HUES64 (cell line): ENCODE measurements at regions not wholly inside any gene's neighbourhood (a gene's known extent, or its start where the extent isn't known, plus 50 kb on each side); places are given as distances from the start of the nearest gene placed in this dataset.
A peak's percentile ranks its signal among the peaks of the same experiment; 100 is the strongest.

Experiments
- H3K27ac ChIP-seq: 2 replicates; pipeline ENCODE4 v1.7.0; 2013; ENCODE audit warnings: low read depth, low read length, inconsistent platforms
- H3K27me3 ChIP-seq: 2 replicates; pipeline ENCODE4 v1.6.1; 2013; ENCODE audit warnings: mild to moderate bottlenecking, low read length; ENCODE audit not compliant: insufficient read depth
- H3K36me3 ChIP-seq: 2 replicates; pipeline ENCODE4 v1.6.1; 2013; ENCODE audit warnings: mild to moderate bottlenecking, low read length; ENCODE audit not compliant: insufficient read depth
- H3K4me1 ChIP-seq: 2 replicates; pipeline ENCODE4 v1.6.1; 2013; ENCODE audit warnings: mild to moderate bottlenecking, low read length, moderate library complexity; ENCODE audit not compliant: insufficient read depth
- H3K4me3 ChIP-seq: 2 replicates; pipeline ENCODE4 v1.5.1; 2013; ENCODE audit warnings: mild to moderate bottlenecking, low read length, moderate library complexity
- H3K9ac ChIP-seq: 2 replicates; pipeline ENCODE4 v1.6.1; 2013; ENCODE audit warnings: mild to moderate bottlenecking, low read depth, low read length
- H3K9me3 ChIP-seq: 2 replicates; pipeline ENCODE4 v1.6.1; 2013; ENCODE audit warnings: low read depth, low read length; ENCODE audit not compliant: insufficient read depth
- WGBS: fragments of 150-250, 120-280 bp; methylation state at CpG from one replicate; pipeline ENCODE4 v1.1.7; 2013; ENCODE audit warnings: missing lambda C conversion rate; 5-methylcytosine and 5-hydroxymethylcytosine counted together

DNA sequence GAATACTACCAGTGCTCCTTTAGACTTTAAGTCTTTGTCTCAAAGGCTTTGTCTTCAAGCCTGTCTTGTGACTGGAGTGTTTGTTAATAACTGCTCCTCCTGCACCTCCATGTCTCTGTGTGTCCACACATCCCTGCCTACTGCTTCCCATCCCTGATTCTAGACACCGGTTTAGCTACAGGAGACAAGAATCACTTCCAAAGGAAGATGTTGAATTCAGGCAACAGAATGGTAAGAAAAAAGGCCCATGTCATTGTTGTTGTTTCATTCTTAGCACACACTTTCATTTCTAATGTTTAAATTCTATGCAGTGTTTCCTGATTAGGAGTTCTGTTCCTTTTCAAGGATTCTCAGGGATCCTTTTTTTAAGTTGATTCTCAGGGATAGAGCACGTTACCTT is 293.6 kb upstream of the STXBP5 start:
- Histone ChIP-seq H3K27me3 (no peaks in the 10 kb centered on the region), H3K4me1 (peaks cover 22% of the 10 kb centered on the region), H3K9ac (no peak overlapping the region), H3K4me3 (no peak overlapping the region), H3K36me3 (no peaks in the 10 kb centered on the region), H3K27ac (no peak overlapping the region), H3K9me3 (no peaks in the 10 kb centered on the region)
- 91% methylated on average over 2 of the region's 2 CpGs for WGBS

DNA sequence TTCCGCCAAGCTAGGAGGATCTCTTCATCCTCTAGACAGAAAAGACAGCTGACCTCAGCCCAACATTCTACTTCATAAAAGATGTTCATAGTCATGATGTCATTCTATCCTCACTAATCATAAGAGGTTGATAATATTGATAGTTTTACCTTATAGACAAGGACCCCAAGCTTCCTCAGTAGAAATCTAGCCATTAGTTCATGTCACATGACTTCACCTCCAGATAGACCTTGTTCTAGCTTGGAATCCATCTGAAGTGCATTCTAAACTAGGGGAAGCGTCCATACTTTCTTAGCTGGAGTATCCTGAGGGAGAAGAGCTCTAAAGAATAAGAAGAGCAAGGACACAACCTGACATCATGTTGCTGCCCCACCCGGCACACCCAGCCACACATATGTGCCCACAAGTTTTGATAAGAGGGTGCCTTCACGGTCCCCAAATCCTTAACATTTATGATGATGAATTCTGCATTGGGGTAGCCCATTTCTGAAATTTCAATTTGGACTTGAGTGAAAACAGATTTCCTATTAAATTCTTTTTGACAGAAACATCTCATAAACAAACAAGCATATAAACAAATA is 292.5 kb upstream of the STXBP5 start:
- H3K4me1 ChIP-seq: peaks cover 22% of the 10 kb centered on the region
- no peak overlapping the region for H3K27ac ChIP-seq
- H3K27me3 ChIP-seq: no peaks in the 10 kb centered on the region
- H3K36me3 ChIP-seq: no peaks in the 10 kb centered on the region
- no peaks in the 10 kb centered on the region for H3K9me3 ChIP-seq
- no peak overlapping the region for H3K9ac ChIP-seq
- 91% methylated on average over 4 of the region's 4 CpGs for WGBS
- no peak overlapping the region for H3K4me3 ChIP-seq

DNA sequence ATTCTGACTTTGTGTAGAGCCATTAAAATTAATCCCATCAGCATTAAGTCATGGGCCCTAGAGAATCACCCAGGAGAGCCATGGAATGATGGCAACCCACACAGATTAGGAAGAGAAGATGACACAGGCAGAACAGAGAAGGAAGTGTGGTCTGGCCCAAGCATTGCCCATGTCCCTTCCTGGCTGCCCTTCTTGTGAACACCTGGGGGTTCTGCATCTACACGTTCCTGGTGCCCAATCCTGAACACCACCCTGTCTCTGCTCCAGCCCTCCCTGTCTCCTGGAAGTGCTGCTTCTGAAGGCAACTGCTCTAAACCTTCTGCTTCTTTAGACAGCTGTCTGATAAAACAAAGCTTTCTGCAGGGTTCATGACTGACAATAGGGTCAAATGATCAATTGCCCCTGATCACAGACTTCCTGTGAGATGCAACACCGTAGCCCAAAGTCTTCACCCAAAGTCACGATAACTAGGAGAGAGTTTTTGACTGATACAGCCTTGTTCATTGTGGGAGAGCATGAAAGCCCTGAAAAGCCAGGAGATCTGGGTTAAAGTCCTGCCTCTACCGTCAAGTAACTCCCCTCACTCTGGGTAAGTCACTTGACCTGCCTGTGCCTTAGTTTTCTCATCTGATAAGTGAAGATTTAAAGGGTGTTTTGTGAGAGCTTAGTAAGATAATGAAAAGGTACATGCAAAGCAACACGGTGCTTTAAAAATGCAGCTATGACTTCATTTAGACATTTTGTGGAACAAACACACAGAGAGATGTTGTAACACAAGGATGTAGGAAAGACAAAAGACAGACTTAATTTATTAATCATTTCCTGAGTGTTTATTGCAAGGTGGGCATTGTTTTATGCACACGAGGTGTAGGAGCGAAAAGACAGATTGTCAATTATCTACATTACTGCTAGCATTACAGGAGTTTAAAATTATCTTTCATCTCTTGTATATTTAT is 291.2 kb upstream of the STXBP5 start:
- WGBS: 93% methylated on average over 7 of the region's 7 CpGs
- H3K27me3 ChIP-seq: no peaks in the 10 kb centered on the region

DNA sequence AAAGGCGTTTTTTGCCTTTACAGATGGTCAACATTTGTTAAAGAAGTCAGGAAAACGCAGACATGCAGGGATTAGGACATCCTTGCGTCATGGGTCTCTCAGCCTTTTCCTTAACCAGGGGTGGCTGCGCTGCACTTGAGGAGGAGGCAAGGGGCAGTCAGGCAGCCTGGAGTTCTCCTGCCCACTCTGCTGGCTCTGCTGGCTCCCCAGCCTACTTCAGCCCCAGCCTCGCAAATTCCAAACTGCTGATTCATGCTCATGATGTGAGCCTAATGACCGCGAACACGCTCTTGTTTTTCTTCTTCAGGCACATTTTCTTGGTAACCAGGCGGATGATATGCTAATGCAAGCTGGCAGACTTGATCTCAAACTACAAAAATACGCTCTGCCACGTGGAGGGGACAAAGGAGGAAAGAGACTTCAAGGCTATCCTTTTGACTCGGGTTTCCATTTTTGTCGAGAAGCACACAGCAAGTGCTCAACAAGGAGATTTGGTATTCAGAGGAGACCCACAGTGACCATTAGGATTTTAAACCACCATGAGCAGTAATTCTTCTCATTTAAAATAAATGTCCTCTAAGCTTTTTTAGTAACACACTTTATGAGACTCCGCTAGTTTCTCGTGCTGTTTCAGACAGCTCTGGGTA is 290.3 kb upstream of the STXBP5 start:
- WGBS: 44% methylated on average over 15 of the region's 15 CpGs
- Histone ChIP-seq H3K27me3 (no peaks in the 10 kb centered on the region), H3K4me3 (no peak overlapping the region), H3K9me3 (no peaks in the 10 kb centered on the region), H3K9ac (peak overlapping the region; percentile 5; the same call in 1 of the 2 replicates), H3K36me3 (no peaks in the 10 kb centered on the region), H3K4me1 (peaks cover 22% of the 10 kb centered on the region), H3K27ac (peak overlapping the region; percentile 17)

More for the DNA sequence above, 291.2 kb upstream of the STXBP5 start:
- H3K9ac ChIP-seq: no peak overlapping the region
- H3K4me1 ChIP-seq: peaks cover 22% of the 10 kb centered on the region
- H3K27ac ChIP-seq: no peak overlapping the region
- no peak overlapping the region for H3K4me3 ChIP-seq
- no peaks in the 10 kb centered on the region for H3K36me3 ChIP-seq
- H3K9me3 ChIP-seq: no peaks in the 10 kb centered on the region

DNA sequence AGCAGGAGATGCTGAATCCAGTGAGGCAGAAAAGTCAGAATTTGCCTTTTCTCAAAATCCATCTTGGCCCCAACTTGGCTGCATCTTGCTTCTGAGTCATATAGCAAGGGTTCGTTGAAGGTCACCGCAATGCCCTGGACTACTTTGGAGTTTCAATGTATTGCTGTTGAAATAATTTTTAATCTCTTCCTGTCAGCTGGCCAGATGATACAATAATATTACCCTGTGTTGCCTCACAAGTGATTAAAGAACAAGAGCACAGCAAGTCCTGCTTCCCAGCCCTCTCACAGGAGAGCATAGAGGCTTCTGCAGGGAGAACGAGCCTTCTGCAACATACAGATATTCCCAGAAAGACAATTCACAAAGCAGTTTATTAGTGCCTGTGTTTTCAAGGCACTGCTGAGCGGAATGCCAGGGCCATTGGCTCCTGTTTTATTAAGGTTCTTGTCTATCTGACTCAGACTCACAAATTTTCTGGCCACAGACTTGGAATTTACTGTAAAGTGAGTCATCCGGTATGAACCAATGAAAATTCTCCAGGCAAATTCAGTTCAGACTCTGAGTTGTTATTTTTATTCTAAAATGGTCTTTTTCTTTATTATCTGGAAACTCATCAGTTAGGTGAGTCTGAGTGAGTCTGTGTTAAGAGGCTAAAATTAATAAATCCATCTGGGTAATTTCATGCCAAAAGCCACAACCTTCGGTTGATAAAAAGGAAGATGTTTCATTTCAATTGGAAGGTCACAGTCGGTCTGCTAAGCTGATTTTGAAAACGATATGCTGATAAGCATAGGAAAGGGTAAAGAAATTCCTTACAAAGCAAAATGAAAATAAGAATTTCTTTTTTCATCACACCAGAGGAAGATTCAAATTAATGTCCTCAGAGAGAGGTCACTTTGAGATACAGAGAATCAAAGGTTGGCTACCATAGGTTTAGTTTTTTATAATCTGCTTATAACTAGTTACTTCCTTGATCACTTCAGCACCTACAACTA is 289.4 kb upstream of the STXBP5 start:
- WGBS: 87% methylated on average over 8 of the region's 8 CpGs
- H3K36me3 ChIP-seq: no peaks in the 10 kb centered on the region
- no peaks in the 10 kb centered on the region for H3K9me3 ChIP-seq
- no peak overlapping the region for H3K4me3 ChIP-seq
- peaks cover 22% of the 10 kb centered on the region for H3K4me1 ChIP-seq
- peak overlapping the region; percentile 17 for H3K27ac ChIP-seq
- peak overlapping the region; percentile 5; the same call in 1 of the 2 replicates for H3K9ac ChIP-seq
- no peaks in the 10 kb centered on the region for H3K27me3 ChIP-seq

DNA sequence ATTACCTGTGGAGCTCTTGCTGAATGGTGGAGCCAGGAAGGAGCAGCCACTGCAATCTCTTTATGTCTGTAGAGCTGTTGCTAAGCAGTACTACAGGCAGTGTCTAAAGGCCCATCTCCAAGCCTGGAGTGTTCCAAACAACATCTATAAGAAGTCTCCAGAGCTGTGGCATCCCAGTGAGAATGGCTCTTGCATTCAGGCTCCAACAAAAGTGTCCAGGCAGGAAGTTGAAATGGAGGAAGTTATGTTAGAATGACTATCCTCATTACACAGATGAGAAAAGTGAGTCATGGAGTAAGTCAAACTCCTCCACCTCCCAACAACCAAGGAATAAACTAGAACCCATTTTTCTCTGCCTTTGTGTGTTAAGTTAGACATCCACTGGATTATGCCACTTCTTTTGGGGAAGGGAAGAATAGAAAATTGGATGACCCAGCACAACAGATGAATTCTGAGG is 288.5 kb upstream of the STXBP5 start:
- Histone ChIP-seq H3K9ac (no peak overlapping the region), H3K27ac (no peak overlapping the region), H3K27me3 (no peaks in the 10 kb centered on the region), H3K4me3 (no peak overlapping the region), H3K9me3 (no peaks in the 10 kb centered on the region), H3K4me1 (peaks cover 22% of the 10 kb centered on the region), H3K36me3 (no peaks in the 10 kb centered on the region)

DNA sequence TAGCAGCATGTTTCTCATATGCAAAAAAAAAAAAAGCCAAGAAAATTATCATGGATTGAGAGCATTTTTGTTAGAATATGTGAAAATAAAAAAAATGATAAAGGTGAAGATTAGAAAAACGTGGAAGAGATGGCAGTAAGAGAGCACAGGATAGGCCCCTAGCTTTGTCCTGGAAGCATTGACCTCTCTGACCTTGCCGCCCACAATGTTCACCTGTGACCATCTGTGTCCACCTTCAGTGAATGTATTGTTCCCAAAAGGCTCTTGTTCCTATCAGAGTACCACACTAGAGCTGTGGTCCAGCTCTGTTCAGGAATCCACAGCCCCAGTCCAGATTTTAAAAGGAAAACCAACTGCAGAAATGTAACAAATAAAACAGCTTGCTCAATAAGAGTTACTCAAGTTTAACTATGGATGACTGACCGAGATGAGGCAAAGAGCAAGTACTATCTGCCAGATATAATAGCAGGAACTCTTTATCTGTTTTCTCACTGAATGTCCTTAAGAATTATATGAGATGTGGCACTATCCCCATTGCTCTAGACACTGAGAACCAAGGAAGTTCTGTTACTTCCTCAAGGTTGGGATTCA is 287.7 kb upstream of the STXBP5 start:
- H3K4me3 ChIP-seq: no peak overlapping the region
- H3K27me3 ChIP-seq: no peaks in the 10 kb centered on the region
- H3K36me3 ChIP-seq: no peaks in the 10 kb centered on the region
- WGBS: 91% methylated on average over 3 of the region's 3 CpGs
- H3K27ac ChIP-seq: no peak overlapping the region
- H3K4me1 ChIP-seq: peaks cover 22% of the 10 kb centered on the region
- H3K9me3 ChIP-seq: no peaks in the 10 kb centered on the region
- H3K9ac ChIP-seq: no peak overlapping the region

DNA sequence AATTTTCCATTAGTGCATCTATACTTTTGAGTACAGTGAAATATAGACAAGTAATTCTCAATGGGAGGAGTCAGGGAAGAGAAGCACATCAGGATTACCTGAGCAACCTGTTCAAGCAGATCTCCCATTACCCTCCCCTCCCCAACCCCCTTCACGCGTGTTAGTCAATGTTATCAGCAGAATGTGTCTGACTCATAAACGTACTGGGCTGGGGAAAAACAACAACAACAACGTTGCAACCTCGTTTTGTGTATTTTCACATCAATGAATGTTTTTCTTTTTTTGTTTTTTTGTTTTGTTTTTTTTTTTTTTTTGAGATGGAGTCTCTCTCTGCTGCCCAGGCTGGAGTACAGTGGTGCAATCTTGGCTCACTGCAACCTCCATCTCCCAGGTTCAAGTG is 287.0 kb upstream of the STXBP5 start:
- Histone ChIP-seq H3K4me3 (no peak overlapping the region), H3K27me3 (no peaks in the 10 kb centered on the region), H3K9ac (no peak overlapping the region), H3K27ac (no peak overlapping the region), H3K36me3 (no peaks in the 10 kb centered on the region), H3K9me3 (no peaks in the 10 kb centered on the region), H3K4me1 (peaks cover 22% of the 10 kb centered on the region)
- WGBS: 93% methylated on average over 5 of the region's 5 CpGs

DNA sequence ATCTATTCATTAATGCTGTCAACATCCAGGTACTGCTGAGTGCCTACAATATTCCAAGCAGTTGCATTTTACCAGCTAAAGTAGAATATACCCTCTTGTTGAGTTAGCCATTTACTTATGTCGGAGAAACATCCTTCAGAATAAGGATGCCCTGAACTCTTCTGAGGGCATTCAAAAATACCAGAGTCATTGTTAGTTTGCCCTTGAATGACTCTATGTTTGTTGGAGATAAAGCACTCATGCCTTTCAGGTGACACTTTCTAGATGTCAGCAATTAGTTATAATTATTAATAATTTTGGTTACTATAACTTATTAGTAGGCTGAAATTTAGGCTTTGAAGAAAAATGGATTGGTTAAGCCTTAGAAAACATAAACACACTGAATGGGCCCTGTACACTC is 286.2 kb upstream of the STXBP5 start:
- no peak overlapping the region for H3K27ac ChIP-seq

DNA sequence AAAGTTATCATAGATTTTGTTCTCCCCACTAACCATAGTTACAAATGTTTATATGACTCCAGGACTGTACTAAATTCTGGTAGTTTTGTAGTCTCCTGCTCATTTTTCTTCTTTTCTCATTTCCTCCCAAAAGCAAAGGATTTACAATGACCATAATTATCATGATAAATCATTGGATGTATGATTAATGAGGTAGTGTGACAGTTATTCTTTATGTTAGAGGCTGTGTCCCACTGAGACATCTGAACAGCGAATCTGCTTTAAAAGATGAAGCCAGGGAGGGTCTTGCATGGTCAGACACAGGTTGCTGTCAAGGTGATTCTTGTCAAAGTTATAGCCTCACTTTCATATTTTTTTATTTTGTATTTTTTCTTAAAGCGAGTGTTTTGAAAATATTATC is 285.2 kb upstream of the STXBP5 start:
- no peaks in the 10 kb centered on the region for H3K36me3 ChIP-seq
- H3K27ac ChIP-seq: no peak overlapping the region
- H3K27me3 ChIP-seq: no peaks in the 10 kb centered on the region
- no peak overlapping the region for H3K9ac ChIP-seq
- H3K9me3 ChIP-seq: no peaks in the 10 kb centered on the region
- H3K4me3 ChIP-seq: no peak overlapping the region
- WGBS: 100% methylated on average over 2 of the region's 2 CpGs
- H3K4me1 ChIP-seq: peaks cover 13% of the 10 kb centered on the region; the same call in 1 of the 2 replicates

More for the DNA sequence above, 286.2 kb upstream of the STXBP5 start:
- Histone ChIP-seq H3K4me1 (peaks cover 21% of the 10 kb centered on the region), H3K4me3 (no peak overlapping the region), H3K36me3 (no peaks in the 10 kb centered on the region), H3K9me3 (no peaks in the 10 kb centered on the region), H3K27me3 (no peaks in the 10 kb centered on the region), H3K9ac (no peak overlapping the region)
- 93% methylated on average over 1 of the region's 1 CpG for WGBS
